Daoy (cell line): ENCODE measurements at regions not wholly inside any gene's neighbourhood (a gene's known extent, or its start where the extent isn't known, plus 50 kb on each side); places are given as distances from the start of the nearest gene placed in this dataset.

Experiments used
- DNase-seq: peaks from one replicate; pipeline ENCODE4 v3.0.0-alpha.2; 2015; ENCODE audit warnings: low read depth

DNA sequence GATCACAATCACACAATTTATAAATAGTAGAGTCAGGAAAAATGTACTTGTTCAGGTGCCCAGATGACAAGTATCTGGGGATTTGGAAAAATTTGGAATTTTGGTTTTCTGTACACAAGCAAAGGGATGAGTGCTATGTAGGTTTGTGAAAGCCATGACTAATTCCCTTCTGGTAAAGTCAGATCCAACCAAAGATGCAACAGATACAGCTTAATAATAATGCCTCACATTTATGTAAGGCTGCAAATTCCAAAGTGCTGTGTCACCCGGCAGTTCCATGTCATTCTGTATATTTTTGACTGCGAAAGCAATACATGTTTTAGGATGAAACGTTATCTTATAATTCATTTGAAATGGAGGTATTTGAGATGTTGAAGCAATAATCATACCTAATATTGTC, 102.7 kb upstream of the AGBL1 start:
- DNase-seq = no peak

DNA sequence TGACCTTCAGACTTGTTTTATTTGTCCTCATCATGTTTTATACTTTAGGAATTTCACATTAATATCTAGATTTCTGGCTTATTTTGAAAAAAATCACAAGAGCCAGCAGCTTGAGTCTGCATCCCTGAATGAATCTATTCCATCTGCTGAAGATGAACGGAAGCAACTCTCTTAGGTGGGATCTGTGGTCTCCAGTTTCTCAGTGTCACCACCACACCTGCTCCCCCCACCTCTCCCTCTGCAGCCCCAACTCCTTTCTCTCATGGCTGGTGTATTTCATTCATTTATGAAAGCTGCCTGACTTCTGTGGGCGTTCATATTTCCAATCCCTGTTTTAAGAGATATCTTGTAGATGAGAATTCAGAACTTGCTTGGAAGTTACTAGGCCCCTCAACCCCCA, 102.1 kb upstream of the AGBL1 start:
- no peak for DNase-seq

GRCh38 chr15:85979929-85980328, 99.7 kb upstream of the AGBL1 start:
- DNase-seq = no peak

DNA sequence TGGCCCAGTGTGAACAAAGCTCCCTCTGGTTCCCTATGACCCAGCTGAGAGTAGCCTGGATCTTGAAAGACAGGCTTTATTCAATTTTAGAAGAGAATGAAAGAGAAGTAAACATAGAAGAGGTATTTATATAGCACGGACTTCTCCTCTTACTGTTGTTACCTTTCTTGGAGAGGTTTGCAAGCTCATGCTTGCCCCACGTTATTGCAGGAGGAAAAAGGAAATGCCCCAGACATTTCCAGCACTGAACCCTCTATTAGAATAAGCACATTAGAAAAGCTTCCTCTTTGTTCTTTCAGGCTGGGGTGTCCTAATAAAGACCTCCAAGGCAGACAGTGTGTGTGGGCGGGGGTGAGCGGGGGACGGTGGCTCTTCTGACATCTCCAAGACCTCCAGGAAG, 98.7 kb upstream of the AGBL1 start:
- no peak for DNase-seq

DNA sequence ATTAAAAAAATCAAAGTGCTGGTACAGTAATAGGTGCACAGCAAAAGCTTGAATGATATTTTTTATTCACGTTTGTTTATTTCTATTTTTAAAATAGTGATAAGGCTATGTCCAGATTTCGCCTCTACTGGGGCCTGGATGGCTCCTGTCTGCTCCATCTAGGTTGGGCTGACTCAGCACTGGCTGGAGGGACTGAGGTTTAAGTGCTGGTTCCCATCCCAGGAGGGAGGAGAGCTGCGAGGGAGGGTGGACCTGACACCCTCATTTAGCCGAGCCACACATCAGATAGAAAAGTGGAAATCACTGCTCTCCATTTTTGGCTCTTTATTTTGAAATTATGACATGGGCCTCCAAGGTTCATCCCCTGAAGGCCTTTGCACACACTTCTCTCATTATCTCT, 95.4 kb upstream of the AGBL1 start:
- no peak for DNase-seq

GRCh38 chr15:85986116-85986515, 93.6 kb upstream of the AGBL1 start:
- no peak for DNase-seq

GRCh38 chr15:85986741-85987140, 92.9 kb upstream of the AGBL1 start:
- DNase-seq = no peak

DNA sequence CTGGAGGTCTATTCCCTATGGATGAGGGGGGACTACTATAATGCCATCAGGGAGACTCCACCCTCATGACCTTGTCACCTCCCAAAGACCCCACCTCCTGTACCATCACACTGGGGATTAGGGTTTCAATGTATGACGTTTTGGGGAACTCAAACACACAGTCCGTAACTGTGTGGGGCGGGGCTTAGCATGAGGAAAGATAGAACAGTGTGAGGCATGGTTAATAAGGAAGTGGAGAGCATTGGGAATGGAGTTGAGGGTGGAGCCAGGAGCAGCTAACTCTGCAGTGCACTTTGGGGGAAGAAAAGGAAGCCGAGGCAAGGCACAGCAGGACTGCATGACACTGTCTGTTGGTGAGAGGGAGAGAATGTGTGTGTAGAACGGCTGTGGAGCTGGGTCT, 90.9 kb upstream of the AGBL1 start:
- no peak for DNase-seq

DNA sequence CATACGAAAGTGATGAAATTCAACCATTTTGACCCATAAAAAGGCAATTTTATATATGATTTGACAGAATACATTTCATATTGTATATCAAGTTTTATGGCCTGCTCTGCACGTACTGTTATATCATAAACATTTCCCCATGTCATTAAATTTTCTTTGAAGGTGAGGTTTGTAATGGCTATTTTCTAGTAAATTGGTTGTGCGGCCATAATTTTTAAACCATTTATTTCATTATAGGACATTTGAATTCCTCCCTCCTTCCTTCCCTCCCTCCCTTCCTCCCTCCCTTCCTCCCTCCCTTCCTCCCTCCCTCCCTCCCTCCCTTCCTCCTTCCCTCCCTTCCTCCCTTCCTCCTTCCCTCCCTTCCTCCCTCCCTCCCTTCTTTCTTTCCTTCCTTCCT, 87.4 kb upstream of the AGBL1 start:
- DNase-seq = no peak

DNA sequence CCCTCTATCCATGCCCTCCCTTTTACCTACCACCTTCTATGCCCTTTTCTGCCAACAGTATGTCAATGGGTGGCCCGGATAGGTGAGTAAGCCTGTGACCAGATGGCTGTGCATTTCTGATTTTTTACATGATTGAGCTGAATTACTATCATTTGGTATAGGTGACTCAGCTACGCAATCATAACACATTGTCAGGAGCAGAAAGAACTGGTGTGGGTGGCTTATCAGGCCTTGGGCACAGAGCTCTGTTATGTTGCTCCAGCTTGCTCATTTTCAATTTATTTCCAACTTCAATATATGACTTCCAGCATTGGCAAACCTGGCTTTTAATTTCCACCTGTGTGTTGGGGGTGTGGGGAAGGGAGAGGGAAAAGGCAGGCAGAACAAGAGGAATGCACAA, 86.6 kb upstream of the AGBL1 start:
- DNase-seq = peak; percentile 2

DNA sequence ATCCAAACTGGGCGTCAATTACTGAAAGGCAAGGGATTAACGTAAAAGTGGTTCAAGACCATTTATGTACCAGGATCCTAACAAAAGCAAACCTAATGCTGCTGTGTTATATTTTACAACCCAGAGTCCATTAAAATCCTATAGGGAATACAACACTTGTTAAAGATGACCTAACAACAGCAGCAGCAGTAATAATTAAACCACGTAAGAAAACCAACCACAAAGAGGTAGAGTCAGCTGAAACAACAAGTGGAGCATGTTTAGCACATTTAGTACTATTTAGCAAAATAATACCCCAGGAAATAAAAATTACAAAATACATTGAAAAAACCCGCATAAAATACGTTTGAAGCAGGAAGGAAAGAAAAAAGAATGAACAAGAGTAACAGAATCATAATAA, 82.1 kb upstream of the AGBL1 start:
- DNase-seq = no peak

DNA sequence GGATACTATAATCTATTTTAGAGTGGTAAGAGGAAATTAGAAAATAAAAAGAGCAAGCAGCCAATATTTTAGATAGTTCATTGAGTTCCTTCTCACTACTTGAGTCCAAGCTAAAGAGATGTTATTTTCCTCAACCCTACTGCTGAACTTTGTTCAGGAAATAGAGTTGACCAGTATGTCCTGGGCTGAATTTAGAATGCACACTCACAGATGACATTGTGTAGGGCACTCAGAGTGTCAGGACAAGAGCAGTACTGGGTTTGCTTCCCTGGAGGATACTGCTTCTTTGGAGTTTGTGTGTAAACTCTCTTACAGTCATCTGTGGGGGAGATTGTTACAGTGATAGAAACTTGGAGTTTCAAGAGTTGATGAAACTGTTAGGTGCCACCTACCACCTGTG, 80.0 kb upstream of the AGBL1 start:
- DNase-seq = no peak

DNA sequence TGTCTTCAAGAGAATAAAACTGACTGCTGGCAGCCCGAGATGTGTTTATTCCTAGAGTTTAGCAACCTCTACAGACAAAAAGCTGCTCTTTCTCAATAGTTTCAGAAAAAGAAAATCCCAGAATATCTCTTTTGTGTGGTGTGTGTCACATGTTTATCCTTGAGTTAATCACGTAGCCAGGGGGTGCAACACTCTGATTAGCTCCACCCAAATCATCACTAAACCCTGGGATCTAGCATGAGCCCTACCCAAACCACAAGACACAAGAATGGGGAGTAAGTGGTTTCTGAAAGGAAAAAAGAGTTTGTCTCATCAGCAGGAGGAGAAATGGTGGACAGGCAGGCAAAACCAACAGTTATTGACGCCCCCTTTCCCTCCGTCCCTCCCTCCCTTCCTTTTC, 78.5 kb upstream of the AGBL1 start:
- DNase-seq = no peak

- no peak for DNase-seq
Observed at GRCh38 chr15:86002444-86002843, 77.2 kb upstream of the AGBL1 start.

DNA sequence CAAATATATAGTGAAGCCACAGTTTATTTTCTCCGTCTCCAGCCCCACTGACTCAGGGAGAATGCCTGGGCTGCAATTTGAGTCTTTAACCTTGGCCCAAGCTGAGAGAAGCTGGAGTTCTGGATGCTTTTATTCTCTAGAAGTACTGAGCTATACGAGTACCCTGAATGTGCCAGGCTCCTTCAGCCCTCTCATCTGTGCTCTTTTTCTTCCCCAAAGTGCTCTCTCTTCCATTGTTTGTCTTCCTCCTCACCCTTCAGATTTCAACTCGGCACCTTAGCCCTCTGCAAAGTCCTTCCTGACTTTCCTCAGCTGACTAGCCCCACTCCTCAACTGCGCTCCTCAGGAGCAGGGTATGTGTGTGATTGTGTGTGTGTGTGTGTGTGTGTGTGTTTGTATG, 75.6 kb upstream of the AGBL1 start:
- DNase-seq = no peak

DNA sequence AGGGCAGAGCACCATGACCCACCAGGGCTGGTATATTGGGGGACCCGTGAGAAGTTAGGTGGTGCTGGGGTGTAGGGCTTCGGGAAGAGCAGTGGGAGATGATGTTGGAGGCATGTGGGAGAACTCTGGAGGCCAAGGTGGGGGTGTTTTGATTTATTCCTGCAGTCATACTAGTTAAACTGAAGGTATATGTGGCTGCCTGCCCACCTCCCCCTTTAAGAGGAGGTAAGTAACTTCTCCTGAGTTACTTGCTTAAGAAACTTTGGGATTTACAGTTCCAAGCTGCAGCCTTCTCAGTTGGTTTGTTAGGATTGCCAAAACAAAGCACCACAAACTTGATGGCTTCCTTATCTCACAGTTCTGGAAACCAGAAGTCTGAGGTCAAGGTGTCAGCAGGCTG, 73.1 kb upstream of the AGBL1 start:
- DNase-seq = no peak

- no peak for DNase-seq
Observed at GRCh38 chr15:86009727-86010126, 69.9 kb upstream of the AGBL1 start.

DNA sequence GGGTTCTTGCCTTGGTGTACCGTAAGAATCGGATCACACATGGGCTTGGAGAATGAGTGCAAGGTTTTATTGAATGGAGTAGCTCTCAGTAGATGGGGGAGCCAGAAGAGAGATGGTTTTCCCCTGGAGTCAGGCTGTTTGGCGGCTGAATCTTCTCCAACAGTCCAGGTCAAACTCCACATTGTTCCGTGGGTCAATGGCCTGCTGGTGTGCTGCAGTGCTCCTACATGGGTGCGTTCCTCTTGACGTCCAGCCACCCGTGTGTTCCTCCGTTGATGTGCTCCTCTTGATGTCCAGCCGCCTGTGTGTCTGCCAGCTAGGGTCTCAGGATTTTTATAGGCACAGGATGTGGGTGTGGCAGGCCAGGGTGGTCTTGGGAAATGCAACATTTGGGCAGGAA, 69.3 kb upstream of the AGBL1 start:
- DNase-seq = no peak

DNA sequence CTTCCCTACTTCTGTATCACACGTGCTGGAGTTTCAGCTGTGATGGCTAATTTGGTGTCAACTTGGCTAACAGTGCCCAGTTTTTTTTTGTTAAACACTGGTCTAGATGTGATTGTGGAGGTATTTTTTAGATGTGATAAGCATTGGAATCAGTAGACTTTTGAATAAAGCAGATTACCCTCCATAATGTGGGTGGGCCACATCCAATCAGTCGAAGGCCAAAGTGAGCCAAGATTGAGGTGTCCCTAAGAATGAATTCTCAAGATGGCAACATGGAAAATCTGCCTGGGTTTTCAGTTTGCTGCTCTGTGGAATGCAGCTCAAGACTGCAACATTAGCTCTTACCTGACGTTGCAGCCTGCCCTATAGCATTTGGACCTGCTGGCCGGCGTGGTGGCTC, 68.8 kb upstream of the AGBL1 start:
- no peak for DNase-seq

GRCh38 chr15:86014016-86014415, 65.7 kb upstream of the AGBL1 start:
- no peak for DNase-seq

- DNase-seq = peak; percentile 9
Observed at GRCh38 chr15:86016750-86017149, 62.9 kb upstream of the AGBL1 start.

DNA sequence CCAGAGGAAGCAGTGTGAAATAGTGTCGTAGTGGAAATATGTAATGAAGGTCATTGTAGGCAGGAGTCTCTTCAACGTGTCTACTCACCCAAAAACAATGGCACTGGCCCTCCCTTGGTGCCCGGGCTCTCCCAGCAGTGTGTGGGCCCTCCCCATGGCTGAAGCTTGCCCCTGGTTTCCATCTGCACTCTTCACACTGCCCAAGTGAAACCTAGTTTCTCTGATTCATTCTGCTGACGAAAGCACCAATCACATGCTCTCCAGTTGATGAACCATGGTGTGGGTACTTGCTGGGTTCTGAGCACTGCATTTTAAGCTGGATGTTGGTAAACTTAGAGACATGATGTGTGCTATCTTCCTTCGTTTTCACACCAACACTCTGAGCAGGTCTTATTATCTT, 61.0 kb upstream of the AGBL1 start:
- DNase-seq = no peak

- DNase-seq = peak; percentile 40
Observed at GRCh38 chr15:86021281-86022264, 58.1 kb upstream of the AGBL1 start.

- DNase-seq = no peak
Observed at GRCh38 chr15:86028961-86029360, 50.7 kb upstream of the AGBL1 start.
